Transverse colon (tissue), 4 donors: ENCODE measurements at regions not wholly inside any gene's neighbourhood (a gene's known extent, or its start where the extent isn't known, plus 50 kb on each side); places are given as distances from the start of the nearest gene placed in this dataset.
A peak's percentile ranks its signal among the peaks of the same experiment; 100 is the strongest.

Experiments used
- DNase-seq: peaks from one replicate; pipeline ENCODE4 v3.0.0-alpha.2; 2019
- H3K27ac ChIP-seq, 4 donors: fragments of 200-600 bp; sonication (generic); 2 replicates each; pipeline ENCODE4 v1.5.1; 2016 to 2018; ENCODE audit warnings: inconsistent platforms in 4 of 4
- H3K27me3 ChIP-seq: fragments of 200-600 bp; sonication (generic); 2 replicates; pipeline ENCODE4 v1.5.1; 2017; ENCODE audit warnings: inconsistent platforms
- H3K36me3 ChIP-seq, 4 donors: fragments of 200-600 bp; sonication (generic); 2 replicates each; pipeline ENCODE4 v1.5.1; 2017 to 2019; ENCODE audit warnings: inconsistent platforms in 4 of 4
- H3K4me1 ChIP-seq, 4 donors: fragments of 200-600 bp; sonication (generic); 2 replicates each; pipeline ENCODE4 v1.5.1; 2017 to 2020; ENCODE audit warnings: inconsistent platforms in 4 of 4
- H3K4me3 ChIP-seq, 4 donors: fragments of 200-600 bp; sonication (generic); 1 replicate in 1 of 4; 2 replicates in 3 of 4; pipeline versions ENCODE4 v1.5.1 to v1.6.1; 2017 to 2019; ENCODE audit warnings: inconsistent platforms in 4 of 4
- H3K9me3 ChIP-seq, 2 donors: fragments of 200-600 bp; sonication (generic); 2 replicates each; pipeline ENCODE4 v1.5.1; 2017 to 2019; ENCODE audit warnings: inconsistent platforms in 2 of 2
- CTCF ChIP-seq, 5 experiments: fragments of 200-600 bp in 3 of 5; fragments of 450-650 bp in 2 of 5; sonication (generic) in 3 of 5; IDR thresholded peaks; 1 replicate in 2 of 5; 2 replicates in 3 of 5; pipeline ENCODE4 v1.5.1; 2016 to 2017; ENCODE audit warnings: antibody characterized with exemption in 5 of 5, inconsistent platforms in 3 of 5, mild to moderate bottlenecking in 2 of 5, moderate library complexity in 1 of 5
- EP300 ChIP-seq: sonication (generic); formaldehyde crosslinking; IDR thresholded peaks from one replicate; pipeline ENCODE4 v1.6.1; 2017; ENCODE audit warnings: antibody characterized with exemption, low read depth
- POLR2A ChIP-seq: fragments of 450-650 bp; IDR thresholded peaks from one replicate; pipeline ENCODE4 v1.6.1; 2016; ENCODE audit warnings: antibody characterized with exemption, mild to moderate bottlenecking, moderate library complexity
- POLR2AphosphoS5 ChIP-seq, 3 donors: sonication (generic); formaldehyde crosslinking; IDR thresholded peaks; one replicate each; pipeline ENCODE4 v1.6.1; 2016; ENCODE audit warnings: antibody characterized with exemption in 3 of 3
- WGBS, 2 donors: methylation state at CpG; one replicate each; pipeline ENCODE4 v1.1.5; 2018; ENCODE audit warnings: low coverage in 1 of 2; 5-methylcytosine and 5-hydroxymethylcytosine counted together
- in situ Hi-C, 4 donors: fragments of 200-750 bp; cut with MboI; loops; one replicate each; pipeline versions ENCODE4 v1.15.0 to v1.15.1; 2017; ENCODE audit warnings: low sequenced_read_pairs in 3 of 4, low pct_ligation_motif_present in 1 of 4, low pct_unique_long_range_greater_than_20kb in 1 of 4
- intact Hi-C: fragments of 100-400 bp; cut with DNase I; formaldehyde crosslinking; loops from one replicate; pipeline ENCODE4 v1.15.1; 2023; ENCODE audit warnings: low total_unique reads

- Histone ChIP-seq H3K9me3 (no peaks in the 10 kb centered on the region), H3K4me1 (peaks cover 0 to 12% (median 3%) of the 10 kb centered on the region in 4 donors), H3K27me3 (no peaks in the 10 kb centered on the region), H3K36me3 (no peaks in the 10 kb centered on the region), H3K27ac (peak overlapping the region in 2 of 4 donors; percentile 32 to 52), H3K4me3 (no peak overlapping the region)
- peak in 1 of 3 donors; percentile 16 for TF ChIP-seq POLR2AphosphoS5 (IDR thresholded peaks at IDR 0.05)
- TF ChIP-seq CTCF (IDR thresholded peaks at IDR 0.05), result no peak
- in situ Hi-C loops (no loop called here), intact Hi-C loops (no loop called here)
- DNase-seq, result no peak
- WGBS, 2 donors, result 39% methylated on average over 1 of the region's 1 CpG; no CpG with 5 or more reads in 1 of the 2 donors
These were observed 323.5 kb upstream of the TANK start for GRCh38 chr2:160836755-160837154.

GRCh38 chr2:160837416-160837815, 322.8 kb upstream of the TANK start:
- no peaks in the 10 kb centered on the region for H3K27me3 ChIP-seq
- no peaks in the 10 kb centered on the region for H3K36me3 ChIP-seq
- no peak for DNase-seq
- peaks cover 0 to 12% (median 3%) of the 10 kb centered on the region in 4 donors for H3K4me1 ChIP-seq
- intact Hi-C loops (no loop called here), in situ Hi-C loops (no loop called here)
- TF ChIP-seq EP300, result no peak
- TF ChIP-seq POLR2A, result no peak
- no peak for TF ChIP-seq CTCF (IDR thresholded peaks at IDR 0.05)
- no peak for TF ChIP-seq POLR2AphosphoS5 (IDR thresholded peaks at IDR 0.05)
- H3K4me3 ChIP-seq, result no peak overlapping the region
- H3K27ac ChIP-seq, result peak overlapping the region in 2 of 4 donors; percentile 13 to 52
- no peaks in the 10 kb centered on the region for H3K9me3 ChIP-seq

- H3K27me3 ChIP-seq, result no peaks in the 10 kb centered on the region
- H3K4me1 ChIP-seq, result peaks cover 0 to 12% (median 3%) of the 10 kb centered on the region in 4 donors
- DNase-seq, result no peak
- intact Hi-C loops (no loop called here), in situ Hi-C loops (no loop called here)
- TF ChIP-seq POLR2A (no peak), POLR2AphosphoS5 (IDR thresholded peaks at IDR 0.05) (no peak), CTCF (IDR thresholded peaks at IDR 0.05) (no peak)
- peak overlapping the region in 2 of 4 donors; percentile 9 to 67 for H3K27ac ChIP-seq
- 57% methylated on average over 1 of the region's 1 CpG; no CpG with 5 or more reads in 1 of the 2 donors for WGBS, 2 donors
- no peaks in the 10 kb centered on the region for H3K9me3 ChIP-seq
- no peaks in the 10 kb centered on the region for H3K36me3 ChIP-seq
- H3K4me3 ChIP-seq, result no peak overlapping the region
These were observed 322.1 kb upstream of the TANK start for GRCh38 chr2:160838147-160838546.

GRCh38 chr2:160838691-160839090, 321.5 kb upstream of the TANK start:
- intact Hi-C loops, result no loop called here
- in situ Hi-C loops, result no loop called here
- no peak for DNase-seq
- WGBS, 2 donors, result 48 to 53% methylated on average over 4 of the region's 4 CpGs
- H3K27me3 ChIP-seq, result no peaks in the 10 kb centered on the region
- H3K4me3 ChIP-seq, result no peak overlapping the region
- no peak for TF ChIP-seq CTCF (IDR thresholded peaks at IDR 0.05)
- peak in 1 of 3 donors; percentile 19 for TF ChIP-seq POLR2AphosphoS5 (IDR thresholded peaks at IDR 0.05)
- no peak for TF ChIP-seq EP300
- H3K36me3 ChIP-seq, result no peaks in the 10 kb centered on the region
- peak overlapping the region in 3 of 4 donors; percentile 47 to 67 (median 51) for H3K27ac ChIP-seq
- peaks cover 0 to 12% (median 3%) of the 10 kb centered on the region in 4 donors for H3K4me1 ChIP-seq
- peaks cover 0 to 2% of the 10 kb centered on the region in 2 donors for H3K9me3 ChIP-seq
